SHP77 treated with DMSO at 0.1 percent for 48 hours (cell line): ENCODE measurements at regions not wholly inside any gene's neighbourhood (a gene's known extent, or its start where the extent isn't known, plus 50 kb on each side); places are given as distances from the start of the nearest gene placed in this dataset.
"Not testable (repeated sequence)": the region's sequence is repeated elsewhere in the genome, so short reads cannot be mapped to it uniquely, and the experiment has no call there.

Source experiments
- DNase-seq: peaks from one replicate; lab custom pipeline; 2025; lab: John Stamatoyannopoulos, UW

DNA sequence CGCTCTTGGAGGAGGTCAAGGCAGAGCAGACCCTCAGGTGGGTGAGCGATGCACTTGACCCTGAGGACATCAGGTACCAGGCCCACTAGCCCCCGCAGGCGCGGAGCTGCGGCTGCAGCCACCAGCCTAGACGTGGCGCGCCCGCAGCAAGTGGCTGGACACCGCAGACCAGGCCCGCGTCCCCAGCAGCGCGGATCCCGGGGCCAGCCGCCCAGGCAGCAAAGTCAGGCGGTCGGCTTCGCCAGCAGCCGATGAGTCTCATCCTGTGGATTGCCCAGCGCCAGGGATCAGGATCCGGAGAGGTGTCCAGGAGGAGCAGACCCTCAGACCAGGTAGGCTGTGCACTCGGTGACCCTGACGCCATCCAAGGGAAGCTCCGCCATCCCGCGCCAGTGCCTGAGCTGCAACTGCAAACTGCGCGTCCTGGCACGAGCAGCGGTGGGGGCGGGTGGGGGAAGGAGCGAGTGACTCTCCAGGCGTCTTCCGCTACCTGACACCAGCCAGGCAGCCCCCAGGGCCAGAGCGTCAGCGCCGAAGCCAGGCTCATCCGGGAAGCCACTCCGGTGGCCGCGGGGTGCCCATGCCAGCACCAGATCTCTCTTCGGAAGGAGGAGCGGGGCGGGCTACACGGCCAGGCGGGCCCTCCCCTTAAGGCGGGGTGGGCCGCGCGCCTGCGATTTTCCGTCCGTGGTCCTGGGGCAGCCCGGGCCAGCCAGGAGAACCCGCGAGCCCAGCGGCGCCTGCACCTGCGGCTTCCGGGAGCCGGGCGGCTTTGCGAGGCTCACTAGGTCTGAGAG lies 92.6 kb upstream of the THOC3 start:
- DNase-seq = not testable (repeated sequence)

- DNase-seq = not testable (repeated sequence)
Observed at GRCh38 chr5:176061269-176061622, 93.1 kb upstream of the THOC3 start.

GRCh38 chr5:176061660-176062059 lies 93.5 kb upstream of the THOC3 start:
- not testable (repeated sequence) for DNase-seq

DNA sequence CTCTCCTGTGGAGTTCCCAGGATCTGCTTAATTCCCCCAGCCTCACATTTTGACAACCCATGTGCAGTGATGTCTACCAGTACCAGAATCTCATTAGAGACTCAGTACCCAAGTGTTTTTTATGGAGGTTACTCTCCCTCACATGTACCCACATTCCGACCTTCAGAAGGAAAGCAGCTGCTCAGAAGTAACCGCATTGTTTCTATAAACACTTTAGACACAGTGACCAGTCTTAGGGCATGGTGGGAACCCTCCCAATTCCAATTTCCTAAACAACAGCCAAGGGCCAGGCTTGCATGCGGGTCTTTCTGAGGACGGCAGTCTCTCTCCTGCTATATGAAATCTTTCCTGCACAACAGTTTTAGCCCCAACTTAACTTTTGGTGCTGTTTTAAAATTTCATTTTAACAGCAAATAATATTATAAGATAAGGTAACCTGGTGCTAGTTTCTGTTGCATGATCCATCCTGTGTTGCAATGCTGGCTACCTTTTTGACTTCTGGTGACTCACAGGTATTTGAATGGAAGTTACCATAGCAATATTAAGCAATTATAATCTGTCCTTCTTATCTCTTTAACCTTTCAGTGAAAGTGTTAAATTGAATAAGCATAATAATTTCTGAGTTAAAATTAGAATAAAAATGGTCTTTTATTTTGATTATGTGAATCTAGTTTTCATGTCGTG lies 98.3 kb upstream of the THOC3 start:
- not testable (repeated sequence) for DNase-seq

GRCh38 chr5:176067162-176067561 lies 99.0 kb upstream of the THOC3 start:
- DNase-seq = not testable (repeated sequence)

DNA sequence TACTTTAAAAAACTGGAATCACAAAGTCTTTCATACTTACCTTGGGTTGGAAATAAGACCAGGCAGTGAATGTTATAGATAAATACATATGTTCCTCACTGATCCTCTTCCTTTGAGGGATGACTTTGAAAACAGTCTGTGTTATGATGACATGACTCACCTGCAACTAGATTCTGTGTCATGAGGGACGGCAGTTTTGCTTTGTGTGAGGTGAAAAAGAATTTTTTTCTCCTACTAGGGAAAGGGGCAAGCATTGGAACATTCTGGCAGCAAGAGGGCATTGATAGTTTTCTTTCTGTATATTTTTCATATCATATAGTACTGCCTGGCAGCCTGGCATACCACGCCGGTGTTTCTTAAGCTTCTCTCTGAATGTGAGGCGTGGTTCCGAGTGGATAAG lies 99.8 kb upstream of the THOC3 start:
- not testable (repeated sequence) for DNase-seq

DNA sequence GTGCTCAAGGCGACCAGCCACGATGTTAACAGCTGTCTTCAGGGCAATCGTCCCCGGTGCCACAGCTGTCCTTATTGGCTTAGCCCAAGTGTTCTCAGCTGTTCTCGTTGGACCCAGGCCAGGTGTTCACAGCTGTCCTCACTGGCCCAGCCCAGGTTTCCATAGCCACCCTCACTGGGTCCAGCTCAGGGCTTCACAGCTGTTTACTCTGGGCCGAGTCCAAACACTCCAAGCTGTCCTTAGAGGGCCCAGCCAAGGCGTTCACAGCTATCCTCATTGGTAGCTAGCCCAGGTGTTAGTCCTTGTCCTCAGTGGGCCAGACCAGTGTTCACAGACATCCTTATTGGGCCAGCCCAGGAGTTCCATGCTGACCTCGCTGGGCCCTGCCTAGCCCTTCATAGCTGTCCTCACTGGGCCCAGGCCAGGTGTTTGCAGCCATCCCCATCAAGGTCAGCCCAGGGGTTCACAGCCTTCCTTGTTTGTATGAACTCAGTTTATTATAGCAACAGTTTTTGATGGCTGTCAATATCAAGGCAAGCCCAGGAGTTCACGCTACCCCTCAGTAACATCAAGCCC lies 106.0 kb upstream of the THOC3 start:
- DNase-seq = not testable (repeated sequence)

GRCh38 chr5:176083717-176084116 lies 115.6 kb upstream of the THOC3 start:
- not testable (repeated sequence) for DNase-seq

GRCh38 chr5:176103083-176103482 lies 135.0 kb upstream of the THOC3 start:
- not testable (repeated sequence) for DNase-seq

DNA sequence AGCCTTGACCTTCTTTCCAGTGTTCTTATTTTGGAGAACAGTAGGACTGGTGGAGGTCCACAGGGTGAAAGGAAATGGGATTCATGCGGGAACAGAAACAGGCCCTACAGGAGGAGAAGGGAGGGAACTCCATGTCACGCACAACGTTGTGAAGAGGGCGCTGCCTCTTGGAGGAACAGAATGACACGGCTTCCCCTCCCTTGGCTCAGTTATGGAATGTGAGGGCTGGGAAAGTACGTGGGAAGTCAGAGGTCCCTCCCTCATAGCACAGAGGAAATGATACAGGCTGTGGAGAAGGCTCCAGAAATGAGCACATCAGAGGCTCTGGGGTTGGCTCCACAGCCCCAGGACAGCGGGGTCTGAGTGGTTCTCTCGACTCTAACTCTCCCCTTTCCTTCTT lies 125.3 kb upstream of the SIMC1 start:
- not testable (repeated sequence) for DNase-seq

GRCh38 chr5:176113673-176114335 lies 124.4 kb upstream of the SIMC1 start:
- not testable (repeated sequence) for DNase-seq

DNA sequence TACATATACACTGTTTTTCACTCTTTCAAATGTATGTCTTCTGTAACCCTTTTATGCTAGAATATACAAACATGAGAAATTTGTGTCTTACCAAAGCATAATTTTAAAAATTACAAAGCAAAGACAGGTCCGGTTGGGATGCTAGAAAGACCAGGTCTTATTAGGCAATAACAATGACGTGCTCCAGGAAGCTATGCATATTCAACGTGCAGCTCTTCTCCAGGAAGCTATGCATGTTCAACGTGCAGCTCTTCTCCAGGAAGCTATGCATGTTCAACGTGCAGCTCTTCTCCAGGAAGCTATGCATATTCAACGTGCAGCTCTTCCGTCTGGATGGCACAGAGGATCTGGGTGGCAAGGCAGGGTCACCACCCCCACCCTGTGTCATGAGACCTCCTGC lies 123.4 kb upstream of the SIMC1 start:
- DNase-seq = not testable (repeated sequence)

DNA sequence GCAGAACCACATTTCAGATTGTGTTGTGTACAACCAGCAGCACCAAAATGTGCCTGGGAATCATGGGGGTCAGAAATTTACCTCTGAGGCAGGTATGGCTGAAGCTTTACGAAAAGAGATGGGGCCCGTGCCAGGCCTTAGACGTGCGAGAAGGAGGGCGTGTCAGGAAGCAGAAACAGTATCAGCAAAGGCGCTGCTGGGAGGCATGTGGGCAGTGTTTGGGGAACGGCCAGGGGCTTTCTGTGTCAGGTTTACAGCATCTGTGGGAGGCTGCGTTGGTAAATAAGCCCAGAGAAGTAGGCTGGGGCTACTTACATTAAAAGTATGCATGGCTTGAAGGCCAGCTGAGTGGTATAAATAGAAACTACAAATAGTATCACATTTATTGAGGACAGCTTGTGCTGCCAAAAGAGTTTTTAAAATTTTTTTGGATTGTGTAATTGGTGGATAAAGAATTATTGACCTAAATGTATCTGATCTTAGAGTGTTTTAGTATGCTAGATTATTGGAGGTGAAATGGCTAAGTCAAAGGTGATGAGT lies 120.5 kb upstream of the SIMC1 start:
- DNase-seq = not testable (repeated sequence)

DNA sequence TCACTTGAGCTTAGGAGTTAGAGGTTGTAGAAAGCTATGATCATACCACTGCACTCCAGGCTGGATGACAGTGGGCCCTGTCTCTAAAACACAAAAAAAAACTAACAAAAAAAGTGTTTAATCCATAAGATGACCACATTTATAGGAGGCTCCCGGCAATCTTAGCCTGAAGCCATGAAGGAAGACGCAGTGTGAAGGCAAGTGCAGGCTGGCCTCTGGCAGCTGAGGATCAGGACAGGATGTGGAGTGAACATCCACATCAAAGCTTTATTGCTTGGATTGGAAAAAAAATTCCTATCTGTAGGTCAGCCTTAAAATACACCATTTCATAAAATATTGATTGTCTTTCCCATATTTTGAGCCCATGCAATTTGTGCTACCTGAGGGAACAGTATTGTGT lies 115.9 kb upstream of the SIMC1 start:
- DNase-seq = not testable (repeated sequence)

DNA sequence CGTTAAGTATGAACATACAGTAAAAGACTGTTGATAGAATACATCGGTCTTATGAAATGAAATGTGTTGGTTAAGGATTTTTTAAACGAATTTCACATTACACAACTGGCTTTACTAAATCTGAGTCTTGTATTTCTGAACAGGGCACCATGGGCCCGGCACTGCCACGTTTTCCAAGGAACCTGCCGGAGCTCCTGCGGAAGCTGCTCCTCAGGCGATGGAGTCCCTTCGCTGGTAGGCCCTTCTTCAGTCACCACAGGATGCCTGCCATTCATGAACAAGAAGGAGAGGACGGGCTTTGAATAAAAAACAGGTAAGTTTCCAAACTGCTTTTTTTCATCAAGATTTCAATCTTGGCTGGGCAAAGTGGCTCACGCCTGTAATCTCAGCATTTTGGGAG lies 114.1 kb upstream of the SIMC1 start:
- DNase-seq = not testable (repeated sequence)

DNA sequence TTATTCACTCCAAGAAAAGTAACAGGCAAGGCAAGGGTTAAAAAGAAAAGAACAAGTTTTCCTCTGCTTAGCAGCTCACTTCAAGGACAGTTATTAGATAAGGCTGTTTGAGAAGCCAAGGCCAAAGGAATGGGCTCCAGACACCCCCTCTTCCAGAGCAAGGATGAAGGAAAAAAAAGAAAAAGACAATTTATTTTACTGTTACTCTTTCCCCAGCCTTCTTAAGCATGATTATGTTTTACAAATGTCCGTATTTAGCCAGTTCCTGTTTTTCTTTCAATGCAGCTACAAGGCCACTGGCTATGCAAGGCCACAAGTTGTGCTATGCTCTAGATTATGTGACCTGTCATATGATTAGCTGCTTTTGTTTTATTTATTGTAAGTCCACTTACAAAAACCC lies 106.5 kb upstream of the SIMC1 start:
- no peak for DNase-seq

DNA sequence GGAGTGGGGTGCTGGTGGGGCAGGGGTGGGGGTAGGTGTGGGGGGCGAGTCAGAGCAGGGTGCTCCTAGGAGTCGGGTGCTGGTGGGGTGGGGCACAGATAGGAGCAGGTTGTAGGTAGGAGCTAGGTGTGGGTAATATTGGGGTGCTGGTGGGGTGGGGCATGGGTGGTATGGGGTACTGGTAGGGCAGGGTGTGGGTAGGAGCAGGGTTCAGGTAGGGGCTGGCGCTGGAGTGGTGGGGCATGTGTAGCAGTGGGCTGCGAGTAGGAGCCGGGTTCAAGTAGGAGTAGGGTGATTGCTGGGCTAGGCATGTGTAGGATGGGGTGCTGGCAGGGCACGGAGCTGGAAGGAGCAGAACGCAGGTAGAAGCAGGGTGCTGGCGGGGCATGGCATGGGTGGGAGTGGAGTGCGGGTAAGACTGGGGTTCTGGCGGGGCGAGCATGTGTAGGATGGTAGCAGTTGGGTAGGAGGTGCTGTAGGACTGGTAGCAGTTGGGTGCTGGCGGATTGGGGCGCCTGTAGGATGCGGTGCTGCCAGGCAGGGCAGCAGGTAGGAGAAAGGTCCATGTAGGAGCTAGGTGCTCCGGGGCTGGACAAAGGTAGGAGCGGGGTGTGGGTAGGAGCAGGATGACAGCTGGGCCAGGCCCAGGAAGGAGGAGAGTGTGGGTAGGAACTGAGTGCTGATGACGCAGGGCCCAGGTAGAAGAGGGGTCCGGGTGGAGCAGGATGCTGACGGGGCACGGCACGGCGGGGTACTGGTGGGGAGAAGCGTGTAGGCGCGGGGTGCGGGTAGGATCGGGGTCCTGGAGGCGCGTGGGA lies 105.5 kb upstream of the SIMC1 start:
- DNase-seq = no peak

- no peak for DNase-seq
Observed at GRCh38 chr5:176133289-176133870, 104.8 kb upstream of the SIMC1 start.

- no peak for DNase-seq
Observed at GRCh38 chr5:176133877-176134276, 104.3 kb upstream of the SIMC1 start.

DNA sequence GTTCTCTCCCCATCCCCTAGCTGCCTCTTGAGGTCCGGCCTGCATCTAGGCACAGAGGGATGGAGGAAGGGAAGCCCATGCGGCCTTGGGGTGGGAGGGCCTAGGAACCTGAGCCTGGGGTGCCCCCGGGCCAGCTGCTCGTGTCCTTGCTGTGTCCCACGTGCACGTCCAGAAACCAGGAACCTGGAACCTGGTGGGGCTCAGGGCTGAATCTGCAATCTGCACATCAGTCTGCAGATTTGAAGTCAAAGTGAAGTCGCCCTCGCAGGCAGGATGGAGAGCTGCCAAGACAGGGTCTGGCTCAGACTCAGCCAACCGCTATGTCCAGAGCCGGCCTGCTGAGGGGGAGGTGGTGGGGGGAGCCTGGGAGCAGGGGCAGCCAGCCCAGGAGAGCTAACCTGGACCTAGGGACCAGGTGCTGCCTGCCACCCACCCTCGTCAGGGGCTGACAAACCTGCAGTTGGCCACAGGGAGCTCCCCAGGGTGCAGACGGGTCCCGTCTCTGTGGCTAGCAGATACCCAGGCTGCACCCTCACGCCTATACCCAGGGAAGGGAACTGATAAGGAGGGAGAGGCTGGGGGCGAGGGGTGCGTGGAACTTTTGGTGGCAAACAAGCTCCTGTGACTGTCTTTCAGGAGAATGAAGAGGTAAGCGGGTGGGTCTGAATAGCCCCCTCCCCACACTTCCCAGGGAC lies 103.5 kb upstream of the SIMC1 start:
- no peak for DNase-seq
